IMR-90 (cell line): ENCODE measurements at regions not wholly inside any gene's neighbourhood (a gene's known extent, or its start where the extent isn't known, plus 50 kb on each side); places are given as distances from the start of the nearest gene placed in this dataset.

Source experiments
- ATAC-seq: fragments of 200-7000 bp; cut with Tn5 transposase; 2 replicates; pipeline ENCODE4 v1.9.1; 2020; ENCODE audit warnings: low read depth, mild to moderate bottlenecking, moderate library complexity
- BruUV-seq: library from RNA; stranded (reverse); fragments of 400-500 nt; replicated peaks from 2 replicates; lab custom pipeline; 2021; lab: Mats Ljungman, UMichigan
- CTCF ChIA-PET: fragments of 300-600 bp; formaldehyde crosslinking; extraction: SDS; loops from one replicate; lab custom pipeline; 2021; ENCODE audit warnings: antibody characterized with exemption; lab: Yijun Ruan, JAX
- POLR2A ChIA-PET: fragments of 300-600 bp; sonication (Branson Sonifier 250); formaldehyde crosslinking; loops from one replicate; lab custom pipeline; 2022; ENCODE audit warnings: antibody characterized with exemption; ENCODE audit not compliant: unreplicated experiment; lab: Charles Lee
- DNase-seq: peaks from one replicate; pipeline ENCODE4 v3.0.0; 2013
- H2AFZ ChIP-seq: replicated peaks from 2 replicates; pipeline ENCODE3; 2013; ENCODE audit warnings: low read length, mild to moderate bottlenecking; ENCODE audit not compliant: poor library complexity
- H2AK5ac ChIP-seq: 2 replicates; pipeline ENCODE4 v1.6.1; 2013; ENCODE audit warnings: low read depth, low read length, inconsistent platforms
- H2AK9ac ChIP-seq: replicated peaks from 2 replicates; pipeline ENCODE3; 2013; ENCODE audit warnings: mild to moderate bottlenecking, low read depth, low read length, moderate library complexity; ENCODE audit not compliant: poor library complexity
- H2BK120ac ChIP-seq: 2 replicates; pipeline ENCODE4 v1.6.1; 2013; ENCODE audit warnings: low read depth, low read length, inconsistent platforms
- H2BK15ac ChIP-seq: 3 replicates; pipeline ENCODE4 v1.6.1; 2013; ENCODE audit warnings: low read depth, low read length, inconsistent platforms
- H2BK20ac ChIP-seq: 2 replicates; pipeline ENCODE4 v1.6.1; 2013; ENCODE audit warnings: low read depth, mild to moderate bottlenecking, inconsistent platforms, low read length, moderate library complexity
- H2BK5ac ChIP-seq: 2 replicates; pipeline ENCODE4 v1.6.1; 2013; ENCODE audit warnings: mild to moderate bottlenecking, low read depth, low read length, inconsistent platforms; ENCODE audit not compliant: poor library complexity, severe bottlenecking
- H3K14ac ChIP-seq: replicated peaks from 2 replicates; pipeline ENCODE4 v1.6.1; 2013; ENCODE audit warnings: low read depth, low read length, inconsistent platforms
- H3K18ac ChIP-seq: 2 replicates; pipeline ENCODE4 v1.6.1; 2013; ENCODE audit warnings: low read depth, low read length, control low read depth
- H3K23ac ChIP-seq: 2 replicates; pipeline ENCODE4 v1.6.1; 2013; ENCODE audit warnings: low read depth, low read length, inconsistent platforms
- H3K27ac ChIP-seq: 2 replicates; pipeline ENCODE4 v1.5.1; 2013; ENCODE audit warnings: mild to moderate bottlenecking, control low read depth, low read length; ENCODE audit not compliant: insufficient read depth
- H3K27me3 ChIP-seq: 2 replicates; pipeline ENCODE4 v1.6.1; 2013; ENCODE audit warnings: low read length; ENCODE audit not compliant: control insufficient read depth, insufficient read depth
- H3K36me3 ChIP-seq: 2 replicates; pipeline ENCODE4 v1.6.1; 2013; ENCODE audit warnings: low read length, mixed read lengths; ENCODE audit not compliant: control insufficient read depth, insufficient read depth
- H3K4ac ChIP-seq: 2 replicates; pipeline ENCODE4 v1.6.1; 2013; ENCODE audit warnings: low read depth, low read length, inconsistent platforms
- H3K4me1 ChIP-seq: 2 replicates; pipeline ENCODE4 v1.6.1; 2013; ENCODE audit warnings: low read length, mixed read lengths; ENCODE audit not compliant: control insufficient read depth, insufficient read depth
- H3K4me2 ChIP-seq: 2 replicates; pipeline ENCODE4 v1.6.1; 2013; ENCODE audit warnings: low read depth, mild to moderate bottlenecking, control low read depth, low read length, moderate library complexity
- H3K4me3 ChIP-seq: 2 replicates; pipeline ENCODE4 v1.5.1; 2013; ENCODE audit warnings: low read depth, mild to moderate bottlenecking, control low read depth, low read length, moderate library complexity; ENCODE audit not compliant: insufficient read depth
- H3K56ac ChIP-seq: 2 replicates; pipeline ENCODE4 v1.6.1; 2013; ENCODE audit warnings: low read length, inconsistent platforms; ENCODE audit not compliant: insufficient read depth; ENCODE audit errors: extremely low read depth
- H3K79me1 ChIP-seq, 2 experiments: 2 replicates each; pipeline ENCODE4 v1.6.1; 2013; ENCODE audit warnings: low read length in 2 of 2, inconsistent platforms in 1 of 2, low read depth in 1 of 2
- H3K9ac ChIP-seq: 2 replicates; pipeline ENCODE4 v1.6.1; 2013; ENCODE audit warnings: low read depth, low read length, control low read depth
- H3K9me1 ChIP-seq: 2 replicates; pipeline ENCODE4 v1.6.1; 2013; ENCODE audit warnings: low read length, inconsistent platforms; ENCODE audit not compliant: insufficient read depth
- H3K9me3 ChIP-seq: 2 replicates; pipeline ENCODE4 v1.6.1; 2013; ENCODE audit warnings: low read length; ENCODE audit not compliant: control insufficient read depth, insufficient read depth
- H4K20me1 ChIP-seq: 2 replicates; pipeline ENCODE4 v1.6.1; 2013; ENCODE audit warnings: low read length, inconsistent platforms; ENCODE audit not compliant: insufficient read depth
- H4K5ac ChIP-seq: 2 replicates; pipeline ENCODE4 v1.6.1; 2013; ENCODE audit warnings: mild to moderate bottlenecking, low read depth, low read length, control low read depth
- H4K8ac ChIP-seq, 2 experiments: 2 replicates each; pipeline ENCODE4 v1.6.1; 2013; ENCODE audit warnings: low read depth in 2 of 2, low read length in 2 of 2, control low read depth in 1 of 2, inconsistent platforms in 1 of 2
- H4K91ac ChIP-seq: 2 replicates; pipeline ENCODE4 v1.6.1; 2013; ENCODE audit warnings: low read depth, low read length, inconsistent platforms; ENCODE audit not compliant: insufficient read depth
- BHLHE40 ChIP-seq: fragments of 150-350 bp; IDR thresholded peaks from 2 replicates; pipeline ENCODE4 v1.6.1; 2016; ENCODE audit warnings: mild to moderate bottlenecking, low read depth, low read length
- CEBPB ChIP-seq: IDR thresholded peaks from 2 replicates; pipeline ENCODE4 v1.6.1; 2012; ENCODE audit warnings: low read depth, low read length, improper control_type of control experiment
- CHD1 ChIP-seq: IDR thresholded peaks from 2 replicates; pipeline ENCODE4 v1.6.1; 2012; ENCODE audit warnings: low read depth, low read length, improper control_type of control experiment
- MXI1 ChIP-seq: IDR thresholded peaks from 2 replicates; pipeline ENCODE4 v1.6.1; 2012; ENCODE audit warnings: low read depth, mild to moderate bottlenecking, low read length, moderate library complexity, borderline replicate concordance
- NFE2L2 ChIP-seq: fragments of 150-350 bp; IDR thresholded peaks from 2 replicates; pipeline ENCODE4 v1.6.1; 2016; ENCODE audit warnings: low read depth, mild to moderate bottlenecking, low read length
- SMC3 ChIP-seq: fragments of 150-350 bp; IDR thresholded peaks from 2 replicates; pipeline ENCODE4 v1.6.1; 2016; ENCODE audit warnings: low read depth, mild to moderate bottlenecking, antibody characterized with exemption, low read length, moderate library complexity
- WGBS, 2 experiments: methylation state at CpG; one replicate each; pipeline versions ENCODE4 v1.1.5 to v1.1.7; 2013; ENCODE audit warnings: missing lambda C conversion rate in 2 of 2; ENCODE audit not compliant: insufficient read length in 1 of 2; ENCODE audit errors: extremely low coverage in 2 of 2; 5-methylcytosine and 5-hydroxymethylcytosine counted together
- dilution Hi-C: fragments of 300-500 bp; cut with HindIII; formaldehyde crosslinking; loops from one replicate; pipeline ENCODE4 v1.14.3; 2018; ENCODE audit warnings: low sequenced_read_pairs; ENCODE audit not compliant: unreplicated experiment
- in situ Hi-C: fragments of 300-500 bp; cut with MboI; formaldehyde crosslinking; loops from 3 replicates; pipeline ENCODE4 v1.14.3; 2019; ENCODE audit warnings: low sequenced_read_pairs, inconsistent platforms, mixed read lengths
- intact Hi-C: fragments of 100-400 bp; cut with micrococcal nuclease; formaldehyde crosslinking; loops from 2 replicates; pipeline ENCODE4 v1.10.0; 2022
- TF ChIP-seq, protein P1 (sequence below): fragments of 150-350 bp; IDR thresholded peaks from 2 replicates; pipeline ENCODE4 v1.6.1; 2016; ENCODE audit warnings: low read depth, mild to moderate bottlenecking, low read length, moderate library complexity, borderline replicate concordance

DNA sequence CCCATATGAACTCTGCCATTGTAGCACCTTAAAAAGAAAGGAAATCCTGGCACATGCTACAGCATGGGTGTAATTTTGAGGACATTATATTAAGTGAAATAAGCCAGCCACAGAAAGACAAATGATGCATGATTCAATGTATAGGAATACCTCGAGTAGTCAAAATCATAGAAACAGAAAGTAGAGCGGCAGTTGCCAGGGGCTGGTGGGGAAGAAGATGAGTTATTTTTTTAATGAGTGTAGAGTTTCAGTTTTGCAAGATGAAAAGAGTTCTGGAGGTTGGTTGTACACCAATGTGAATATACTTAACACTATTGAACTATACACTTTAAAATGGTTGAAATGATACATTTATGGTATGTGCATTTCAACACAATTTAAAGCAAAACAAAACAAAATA lies 133.0 kb downstream of the ZDHHC21 start:
- no CpG with 5 or more reads among the region's 2 CpGs for WGBS, 2 experiments
- Histone ChIP-seq H4K8ac (no peak overlapping the region), H4K5ac (no peak overlapping the region), H3K9ac (no peak overlapping the region), H3K9me1 (no peaks in the 10 kb centered on the region), H2BK20ac (no peak overlapping the region), H3K9me3 (no peaks in the 10 kb centered on the region), H2AK9ac (no peak overlapping the region), H2AK5ac (no peak overlapping the region), H3K4me3 (no peak overlapping the region), H3K56ac (no peak overlapping the region), H2BK15ac (no peak overlapping the region), H3K14ac (no peak overlapping the region), H2AFZ (no peak overlapping the region), H3K4me2 (no peak overlapping the region), H2BK5ac (no peak overlapping the region), H3K36me3 (no peaks in the 10 kb centered on the region), H4K20me1 (no peaks in the 10 kb centered on the region), H3K27me3 (no peaks in the 10 kb centered on the region; the same call in 1 of the 2 replicates), H3K4ac (no peak overlapping the region), H3K27ac (no peak overlapping the region), H3K4me1 (no peaks in the 10 kb centered on the region), H3K79me1 (no peaks in the 10 kb centered on the region), H3K18ac (no peak overlapping the region), H2BK120ac (no peak overlapping the region), H3K23ac (no peak overlapping the region), H4K91ac (no peak overlapping the region)
- ChIA-PET CTCF (no interaction called here), POLR2A (no interaction called here)
- no TSS peak for BruUV-seq
- intact Hi-C loops (no loop called here), dilution Hi-C loops (no loop called here), in situ Hi-C loops (no loop called here)
- DNase-seq (no peak), ATAC-seq (no peak)
- TF ChIP-seq SMC3, result no peak
- TF ChIP-seq, protein P1, sequence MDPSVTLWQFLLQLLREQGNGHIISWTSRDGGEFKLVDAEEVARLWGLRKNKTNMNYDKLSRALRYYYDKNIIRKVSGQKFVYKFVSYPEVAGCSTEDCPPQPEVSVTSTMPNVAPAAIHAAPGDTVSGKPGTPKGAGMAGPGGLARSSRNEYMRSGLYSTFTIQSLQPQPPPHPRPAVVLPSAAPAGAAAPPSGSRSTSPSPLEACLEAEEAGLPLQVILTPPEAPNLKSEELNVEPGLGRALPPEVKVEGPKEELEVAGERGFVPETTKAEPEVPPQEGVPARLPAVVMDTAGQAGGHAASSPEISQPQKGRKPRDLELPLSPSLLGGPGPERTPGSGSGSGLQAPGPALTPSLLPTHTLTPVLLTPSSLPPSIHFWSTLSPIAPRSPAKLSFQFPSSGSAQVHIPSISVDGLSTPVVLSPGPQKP, result no peak
- no peak for TF ChIP-seq NFE2L2
- no peak for TF ChIP-seq MXI1
- no peak for TF ChIP-seq CHD1
- no peak for TF ChIP-seq BHLHE40
- no peak for TF ChIP-seq CEBPB
